ENCODE measurements at regions not wholly inside any gene's neighbourhood (a gene's known extent, or its start where the extent isn't known, plus 50 kb on each side); places are given as distances from the start of the nearest gene placed in this dataset.

DNA sequence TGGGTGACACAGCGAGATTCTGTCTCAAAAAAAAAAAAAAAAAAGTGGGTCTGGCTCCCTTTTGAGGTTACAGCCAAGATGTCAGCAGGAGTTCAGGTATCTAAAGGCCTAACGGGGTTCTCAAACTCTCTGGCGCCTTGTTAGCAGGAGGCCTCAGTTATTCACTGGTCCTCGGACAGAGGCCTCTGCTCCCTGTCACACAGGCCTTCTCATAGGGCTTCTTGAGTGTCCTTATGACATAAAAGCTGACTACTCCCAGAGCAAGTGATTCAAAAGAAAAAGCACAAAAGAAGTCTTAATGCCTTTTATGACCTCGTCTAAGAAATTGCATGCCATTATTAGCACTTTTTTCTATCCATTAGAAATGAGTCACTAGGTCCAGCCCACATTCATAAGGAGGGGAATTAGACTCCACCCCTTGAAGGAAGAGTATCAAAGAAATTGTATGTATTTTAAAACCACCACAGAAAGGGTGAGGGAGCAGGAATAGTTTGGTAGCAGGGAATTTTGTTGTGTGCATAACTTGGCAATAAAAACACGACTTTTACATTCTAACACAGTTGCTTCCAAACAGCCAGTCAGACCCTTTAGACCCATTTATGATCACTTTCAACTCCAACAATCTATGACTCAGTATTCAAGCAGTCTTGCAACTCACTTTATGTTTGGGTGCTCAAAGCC lies 90.3 kb downstream of the MEX3B start:
- Mint-ChIP-seq H3K9me3 (ENCODE audit: unreplicated experiment) (no peaks in the 10 kb centered on the region), H3K4me3 (ENCODE audit: unreplicated experiment) (no peak overlapping the region), H3K4me1 (ENCODE audit: low read depth, unreplicated experiment) (no peaks in the 10 kb centered on the region), H3K36me3 (ENCODE audit: unreplicated experiment) (peaks cover 10% of the 10 kb centered on the region), H3K27ac (ENCODE audit: unreplicated experiment) (no peak overlapping the region), H3K27me3 (ENCODE audit: unreplicated experiment) (no peaks in the 10 kb centered on the region)
- TF ChIP-seq, protein P1, sequence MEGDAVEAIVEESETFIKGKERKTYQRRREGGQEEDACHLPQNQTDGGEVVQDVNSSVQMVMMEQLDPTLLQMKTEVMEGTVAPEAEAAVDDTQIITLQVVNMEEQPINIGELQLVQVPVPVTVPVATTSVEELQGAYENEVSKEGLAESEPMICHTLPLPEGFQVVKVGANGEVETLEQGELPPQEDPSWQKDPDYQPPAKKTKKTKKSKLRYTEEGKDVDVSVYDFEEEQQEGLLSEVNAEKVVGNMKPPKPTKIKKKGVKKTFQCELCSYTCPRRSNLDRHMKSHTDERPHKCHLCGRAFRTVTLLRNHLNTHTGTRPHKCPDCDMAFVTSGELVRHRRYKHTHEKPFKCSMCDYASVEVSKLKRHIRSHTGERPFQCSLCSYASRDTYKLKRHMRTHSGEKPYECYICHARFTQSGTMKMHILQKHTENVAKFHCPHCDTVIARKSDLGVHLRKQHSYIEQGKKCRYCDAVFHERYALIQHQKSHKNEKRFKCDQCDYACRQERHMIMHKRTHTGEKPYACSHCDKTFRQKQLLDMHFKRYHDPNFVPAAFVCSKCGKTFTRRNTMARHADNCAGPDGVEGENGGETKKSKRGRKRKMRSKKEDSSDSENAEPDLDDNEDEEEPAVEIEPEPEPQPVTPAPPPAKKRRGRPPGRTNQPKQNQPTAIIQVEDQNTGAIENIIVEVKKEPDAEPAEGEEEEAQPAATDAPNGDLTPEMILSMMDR (IDR thresholded peaks at IDR 0.05; ENCODE audit: partially characterized antibody, unreplicated experiment) = no peak
- DNase-seq = no peak

- TF ChIP-seq, protein P1 (IDR thresholded peaks at IDR 0.05; ENCODE audit: partially characterized antibody, unreplicated experiment) = no peak
- DNase-seq = no peak
- Mint-ChIP-seq H3K27me3 (ENCODE audit: unreplicated experiment) (no peaks in the 10 kb centered on the region), H3K27ac (ENCODE audit: unreplicated experiment) (no peak overlapping the region), H3K36me3 (ENCODE audit: unreplicated experiment) (peaks cover 10% of the 10 kb centered on the region), H3K9me3 (ENCODE audit: unreplicated experiment) (no peaks in the 10 kb centered on the region), H3K4me3 (ENCODE audit: unreplicated experiment) (no peak overlapping the region), H3K4me1 (ENCODE audit: low read depth, unreplicated experiment) (no peaks in the 10 kb centered on the region)
These were observed 91.5 kb downstream of the MEX3B start for GRCh38 chr15:81954158-81954783.

DNA sequence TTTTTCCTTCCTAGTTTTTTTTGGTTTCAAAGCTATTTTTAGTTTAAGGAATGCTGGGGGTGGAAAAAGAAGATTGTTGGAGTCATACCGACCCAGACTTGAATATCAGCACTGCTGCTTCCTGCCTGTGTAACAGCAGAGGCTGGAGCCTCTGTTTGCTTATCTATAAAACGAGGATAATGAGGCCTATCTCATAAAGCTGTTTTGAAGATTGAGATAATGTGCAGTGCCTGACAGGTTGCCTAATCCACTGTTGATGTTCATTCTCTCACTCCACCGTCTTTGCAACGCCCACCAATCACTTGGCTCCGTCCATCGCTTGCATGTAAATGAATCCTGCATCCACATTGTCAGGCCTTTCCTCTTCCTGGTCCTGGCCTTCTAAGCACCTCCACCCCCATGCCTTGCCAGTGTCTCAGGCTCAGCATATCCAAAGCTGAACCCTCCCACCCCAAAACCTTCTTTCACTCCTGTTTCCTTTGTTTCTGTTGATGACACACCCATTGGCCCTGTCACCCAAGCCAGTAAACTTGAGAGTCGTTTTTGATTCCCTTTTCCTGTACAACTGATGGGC lies 94.9 kb downstream of the MEX3B start:
- H3K36me3 Mint-ChIP-seq (ENCODE audit: unreplicated experiment) = peaks cover 10% of the 10 kb centered on the region
- DNase-seq = no peak
- H3K4me1 Mint-ChIP-seq (ENCODE audit: low read depth, unreplicated experiment) = no peaks in the 10 kb centered on the region
- H3K27me3 Mint-ChIP-seq (ENCODE audit: unreplicated experiment) = no peaks in the 10 kb centered on the region
- TF ChIP-seq, protein P1 (IDR thresholded peaks at IDR 0.05; ENCODE audit: partially characterized antibody, unreplicated experiment) = no peak
- H3K9me3 Mint-ChIP-seq (ENCODE audit: unreplicated experiment) = peaks cover 2% of the 10 kb centered on the region
- H3K4me3 Mint-ChIP-seq (ENCODE audit: unreplicated experiment) = no peak overlapping the region
- no peak overlapping the region for H3K27ac Mint-ChIP-seq (ENCODE audit: unreplicated experiment)

DNA sequence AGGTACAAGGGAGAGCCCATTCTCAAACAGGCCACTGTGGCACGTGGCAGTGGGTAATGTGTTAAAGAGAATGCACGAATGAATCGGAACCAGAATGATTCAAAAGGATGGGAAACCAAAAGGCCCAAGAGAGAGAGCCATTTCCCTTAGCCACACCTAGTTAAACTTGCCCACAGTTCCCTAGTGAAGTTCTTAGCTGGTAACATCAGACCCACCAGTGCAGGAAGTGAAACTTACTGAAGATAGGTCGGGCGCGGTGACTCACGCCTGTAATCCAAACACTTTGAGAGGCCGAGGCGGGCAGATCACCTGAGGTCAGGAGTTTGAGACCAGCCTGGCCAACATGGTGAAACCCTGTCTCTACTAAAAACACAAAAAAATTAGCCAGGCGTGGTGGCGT lies 97.1 kb downstream of the MEX3B start:
- no peaks in the 10 kb centered on the region for H3K4me1 Mint-ChIP-seq (ENCODE audit: low read depth, unreplicated experiment)
- DNase-seq = no peak
- H3K27ac Mint-ChIP-seq (ENCODE audit: unreplicated experiment) = no peak overlapping the region
- H3K9me3 Mint-ChIP-seq (ENCODE audit: unreplicated experiment) = peaks cover 2% of the 10 kb centered on the region
- no peaks in the 10 kb centered on the region for H3K27me3 Mint-ChIP-seq (ENCODE audit: unreplicated experiment)
- TF ChIP-seq, protein P1 (IDR thresholded peaks at IDR 0.05; ENCODE audit: partially characterized antibody, unreplicated experiment) = no peak
- peaks cover 10% of the 10 kb centered on the region for H3K36me3 Mint-ChIP-seq (ENCODE audit: unreplicated experiment)
- no peak overlapping the region for H3K4me3 Mint-ChIP-seq (ENCODE audit: unreplicated experiment)

GRCh38 chr15:81948222-81948621 lies 97.6 kb downstream of the MEX3B start:
- no peak for DNase-seq
- TF ChIP-seq, protein P1 (IDR thresholded peaks at IDR 0.05; ENCODE audit: partially characterized antibody, unreplicated experiment) = no peak
- Mint-ChIP-seq H3K4me1 (ENCODE audit: low read depth, unreplicated experiment) (no peaks in the 10 kb centered on the region), H3K4me3 (ENCODE audit: unreplicated experiment) (no peak overlapping the region), H3K27ac (ENCODE audit: unreplicated experiment) (no peak overlapping the region), H3K9me3 (ENCODE audit: unreplicated experiment) (peaks cover 2% of the 10 kb centered on the region), H3K36me3 (ENCODE audit: unreplicated experiment) (peaks cover 9% of the 10 kb centered on the region), H3K27me3 (ENCODE audit: unreplicated experiment) (no peaks in the 10 kb centered on the region)

Measured in glutamatergic neuron (in vitro differentiated cells).